ENCODE measurements at regions not wholly inside any gene's neighbourhood (a gene's known extent, or its start where the extent isn't known, plus 50 kb on each side); places are given as distances from the start of the nearest gene placed in this dataset.
"Not testable (repeated sequence)": the region's sequence is repeated elsewhere in the genome, so short reads cannot be mapped to it uniquely, and the experiment has no call there.

DNA sequence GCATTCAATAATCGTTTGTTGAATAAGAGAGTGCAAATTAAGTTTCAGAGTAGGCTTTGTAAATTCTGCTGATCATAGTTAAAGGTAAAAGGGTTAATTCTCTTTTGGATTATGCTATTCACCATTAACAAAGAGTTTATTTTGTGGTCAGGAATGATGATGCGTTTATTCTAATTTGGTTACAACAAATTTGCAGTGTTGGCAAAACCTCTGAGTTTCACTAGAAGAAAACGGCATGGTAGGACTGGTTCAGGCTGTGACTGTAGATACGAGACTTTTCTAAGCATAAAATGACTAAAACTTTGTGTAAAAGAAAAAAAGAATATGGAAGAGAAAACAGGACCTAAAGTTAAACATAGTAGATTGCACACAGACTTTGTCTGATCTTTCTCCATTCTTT, 234.7 kb downstream of the TLR4 start:
- DNase-seq (ENCODE audit: low read depth) = no peak

DNA sequence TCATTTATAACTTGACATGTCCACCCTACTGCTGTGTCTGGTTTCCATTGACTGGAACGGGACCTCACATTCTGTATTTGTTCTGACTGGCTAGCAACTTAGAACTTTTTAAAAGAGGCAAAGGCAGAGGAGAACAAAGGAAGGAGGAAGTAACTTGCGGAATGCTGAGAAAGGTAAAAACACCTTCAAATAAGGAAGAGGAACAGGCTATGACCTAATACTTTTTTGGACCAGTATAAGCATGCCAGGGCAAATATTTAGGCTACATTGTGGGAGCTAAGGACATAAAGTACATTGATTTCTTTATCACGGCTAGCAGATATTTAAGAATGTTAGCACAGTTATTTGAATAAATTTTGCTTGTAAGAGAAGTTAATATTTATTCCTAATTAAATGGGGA, 240.5 kb downstream of the TLR4 start:
- not testable (repeated sequence) for DNase-seq (ENCODE audit: low read depth)

DNA sequence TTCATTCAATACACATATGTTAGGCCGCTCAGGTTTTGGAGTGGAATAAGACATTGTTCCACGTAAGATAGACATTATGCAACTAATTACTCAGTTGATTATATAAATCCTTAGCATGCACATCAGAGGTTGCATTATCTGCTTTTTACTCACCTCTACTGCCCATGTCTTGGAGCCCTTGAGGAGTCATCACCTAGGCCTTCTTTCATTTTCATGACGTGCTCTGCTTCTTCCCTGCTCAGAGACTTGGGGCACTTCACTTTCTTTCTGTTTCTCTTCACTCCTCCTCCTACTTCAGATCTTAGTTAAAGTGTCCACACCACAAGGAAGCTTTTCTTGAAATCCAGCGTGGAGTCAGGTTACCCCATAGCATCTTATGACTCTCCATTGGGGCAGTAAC, 241.1 kb downstream of the TLR4 start:
- no peak for DNase-seq (ENCODE audit: low read depth)

DNA sequence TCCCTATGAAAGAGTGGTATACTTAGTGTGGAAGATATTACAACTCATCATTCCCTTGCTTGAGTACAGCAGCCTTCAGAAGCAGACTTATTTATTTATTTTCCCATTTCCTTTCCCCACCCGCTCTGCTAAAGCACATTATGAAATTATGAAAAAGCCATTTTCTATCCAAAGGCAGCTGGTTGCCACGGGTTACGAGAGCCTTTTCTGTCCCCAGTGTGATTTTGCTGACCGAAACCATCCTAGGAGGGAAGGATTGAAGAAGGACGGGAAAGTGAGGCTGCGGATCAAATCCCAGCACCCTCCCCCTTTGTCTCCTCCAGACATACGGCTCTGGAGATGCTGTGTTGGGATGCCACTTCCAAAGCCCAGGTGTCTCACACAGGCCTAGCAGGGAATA, 246.9 kb downstream of the TLR4 start:
- no peak for DNase-seq (ENCODE audit: low read depth)

DNA sequence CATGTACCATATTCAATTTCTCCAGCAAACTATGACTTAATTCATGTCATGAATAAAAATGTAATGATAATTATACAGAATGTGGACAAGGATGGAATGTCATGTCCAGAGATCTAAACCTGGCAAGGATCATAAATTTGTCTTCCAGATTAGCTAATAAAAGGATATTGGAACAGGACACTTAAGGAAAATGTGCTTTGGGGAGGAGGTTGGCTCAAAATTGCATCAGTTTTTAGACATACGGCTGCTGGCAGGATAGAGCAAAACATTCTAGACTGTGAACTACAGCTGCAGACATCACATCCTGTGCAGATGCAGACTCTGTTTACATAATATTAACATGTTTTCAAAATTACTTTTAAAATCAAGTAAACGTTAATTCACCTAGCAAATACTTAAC, 248.4 kb downstream of the TLR4 start:
- DNase-seq (ENCODE audit: low read depth) = no peak

DNA sequence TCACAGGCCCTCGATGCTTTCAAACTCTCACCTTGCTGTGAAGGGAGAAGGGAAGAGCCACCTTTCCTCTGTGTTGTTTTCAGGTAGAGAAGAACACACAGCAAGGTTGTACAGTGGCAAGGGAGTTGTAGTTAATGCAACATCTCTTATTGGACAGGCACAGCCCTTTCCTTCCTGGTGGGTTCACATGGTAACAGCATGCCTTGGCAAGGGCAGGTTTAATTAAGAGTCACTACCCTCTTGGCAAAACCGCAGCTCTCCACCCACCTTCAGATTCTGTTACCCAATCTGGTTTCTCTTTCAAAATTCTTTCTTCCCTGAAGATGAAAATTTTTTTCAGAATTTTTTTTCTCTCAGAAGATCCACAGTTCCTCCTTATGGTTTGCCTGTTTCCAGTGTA, 253.1 kb downstream of the TLR4 start:
- peak; percentile 33 for DNase-seq (ENCODE audit: low read depth)

DNA sequence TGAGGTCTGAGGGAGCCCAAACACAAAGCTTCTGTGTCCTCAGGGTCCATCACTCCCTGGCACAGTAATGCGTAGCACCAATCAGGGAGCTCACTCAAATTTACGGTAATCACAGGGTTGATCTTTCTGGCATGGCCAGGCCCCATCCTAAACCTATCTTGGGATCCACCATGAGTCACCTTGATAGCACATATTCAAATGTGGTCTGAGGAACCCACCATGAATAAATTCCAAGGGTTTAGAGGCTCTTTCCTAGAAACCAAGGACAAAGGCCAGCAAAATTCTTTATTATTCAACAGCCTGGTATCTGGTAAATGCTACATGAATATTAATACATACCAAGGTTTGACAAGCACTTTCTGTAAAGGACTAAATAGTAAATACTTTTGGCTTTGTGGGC, 254.5 kb downstream of the TLR4 start:
- DNase-seq (ENCODE audit: low read depth) = peak; percentile 11

DNA sequence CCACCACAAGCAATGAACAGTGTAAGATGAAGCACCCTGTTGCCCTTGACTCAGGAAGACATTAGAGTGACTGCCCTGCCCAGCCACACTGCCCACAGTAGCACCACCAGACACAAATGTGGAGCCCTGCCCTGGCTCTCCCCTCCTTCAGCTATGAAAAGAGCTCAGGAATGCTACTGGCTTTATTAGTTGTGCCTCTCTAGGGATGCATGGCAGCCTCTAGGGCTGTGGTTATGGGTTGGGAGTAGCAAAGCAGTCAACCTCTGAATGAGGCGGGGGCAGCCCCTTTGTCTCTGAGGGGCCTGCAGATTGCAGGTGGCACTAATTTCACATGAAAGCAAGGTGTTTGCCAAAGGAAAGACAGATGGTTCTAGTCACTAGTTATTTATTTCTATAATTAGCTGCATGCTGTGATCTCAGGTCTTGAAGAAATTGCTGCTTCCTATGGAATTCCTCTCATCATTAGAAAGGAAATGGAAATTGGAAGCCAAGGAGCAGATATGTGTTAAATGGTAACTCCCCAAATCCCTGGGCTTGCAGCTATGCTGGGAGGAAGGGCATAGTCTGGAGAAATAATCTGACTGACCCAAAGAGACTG, 259.4 kb downstream of the TLR4 start:
- no peak for DNase-seq (ENCODE audit: low read depth)

DNA sequence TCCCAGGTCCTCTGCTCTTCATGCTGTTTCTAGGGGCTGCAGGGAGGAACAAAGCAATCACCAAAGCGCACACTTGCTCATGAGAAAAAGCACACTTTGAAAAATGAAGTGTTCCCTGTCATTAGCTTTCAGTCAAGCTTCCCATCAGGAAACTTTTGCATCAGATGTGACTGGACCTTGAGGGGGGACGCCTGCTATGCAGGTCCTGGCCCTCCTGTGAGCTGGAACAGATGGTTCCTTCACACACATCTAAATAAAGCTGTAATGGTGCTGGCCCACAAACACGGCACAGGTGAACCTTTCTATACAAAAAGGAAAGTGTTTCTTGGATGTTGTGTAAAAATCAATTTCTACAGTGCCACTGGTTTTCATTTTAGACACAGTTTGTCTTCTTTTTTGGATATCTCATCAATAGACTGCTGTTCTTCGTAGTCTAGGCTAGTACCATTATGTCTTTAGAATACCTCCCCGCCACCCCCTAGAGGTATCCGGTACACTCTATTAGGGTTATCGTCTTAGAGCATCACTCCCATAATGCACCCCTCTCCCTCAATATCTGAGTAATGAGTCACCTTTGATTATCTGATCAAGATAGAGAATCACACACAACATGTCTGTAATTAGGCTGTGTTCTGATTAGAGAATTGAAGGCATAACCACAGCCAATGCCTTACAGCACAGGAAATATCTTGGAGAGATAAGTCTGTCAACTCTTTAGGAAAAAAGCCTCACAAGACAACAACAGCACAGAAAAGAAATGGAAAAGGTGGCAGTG, 266.3 kb downstream of the TLR4 start:
- DNase-seq (ENCODE audit: low read depth) = peak; percentile 15

DNA sequence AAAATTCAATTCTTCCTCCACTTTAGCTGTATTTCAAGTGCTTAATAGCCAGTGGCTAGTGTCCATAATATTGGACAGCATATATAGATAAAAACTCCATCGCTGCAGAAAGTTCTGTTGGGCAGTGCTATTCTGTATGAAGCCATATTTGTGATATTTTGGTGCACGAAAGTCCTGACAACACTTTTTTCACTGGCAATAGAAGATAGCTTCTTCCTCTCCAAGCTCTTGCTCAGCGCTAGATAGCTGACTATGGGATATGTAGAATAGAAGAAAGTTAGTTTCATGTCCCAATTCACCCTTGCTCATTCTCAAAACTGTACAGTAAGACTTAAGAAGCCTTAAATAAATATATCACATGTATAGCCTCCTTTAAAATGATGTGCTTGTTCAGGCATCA, 269.9 kb downstream of the TLR4 start:
- DNase-seq (ENCODE audit: low read depth) = no peak

DNA sequence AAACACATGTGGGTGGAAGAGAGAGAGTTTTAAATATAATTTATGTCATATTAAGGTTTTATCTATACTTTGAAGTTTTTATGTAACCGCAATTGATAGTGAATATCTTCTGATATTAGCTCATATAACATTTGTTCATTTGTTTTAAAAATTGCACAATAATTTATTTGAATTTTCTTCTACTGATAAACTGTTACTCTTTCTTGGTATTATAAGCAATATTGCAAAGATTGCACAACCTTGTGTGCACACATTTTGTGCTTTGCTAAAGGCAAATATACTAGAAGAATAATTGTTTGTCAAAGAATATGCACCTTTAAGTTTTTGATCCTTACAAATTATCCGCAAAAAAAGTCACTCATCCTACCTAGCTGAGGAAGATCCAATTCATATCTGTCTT, 275.7 kb downstream of the TLR4 start:
- DNase-seq (ENCODE audit: low read depth) = no peak

DNA sequence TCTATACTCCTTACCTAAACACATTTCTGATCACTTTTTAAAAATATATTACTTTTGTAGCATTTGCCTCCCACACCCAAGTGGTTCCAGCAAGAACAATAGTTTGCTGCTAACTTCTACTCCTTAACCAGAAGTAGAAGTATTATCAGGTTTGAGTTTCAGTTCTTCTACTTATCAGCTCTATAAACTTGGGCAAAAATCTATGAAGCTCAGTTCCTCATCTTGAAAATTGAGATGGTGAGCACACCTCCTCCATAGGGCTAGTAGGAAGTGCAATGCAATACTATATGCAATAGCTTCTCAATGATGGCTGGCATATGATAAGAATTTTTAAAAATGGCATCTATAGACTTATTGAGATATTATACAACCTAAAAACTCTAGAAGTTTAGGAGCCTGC, 283.7 kb downstream of the TLR4 start:
- no peak for DNase-seq (ENCODE audit: low read depth)

DNA sequence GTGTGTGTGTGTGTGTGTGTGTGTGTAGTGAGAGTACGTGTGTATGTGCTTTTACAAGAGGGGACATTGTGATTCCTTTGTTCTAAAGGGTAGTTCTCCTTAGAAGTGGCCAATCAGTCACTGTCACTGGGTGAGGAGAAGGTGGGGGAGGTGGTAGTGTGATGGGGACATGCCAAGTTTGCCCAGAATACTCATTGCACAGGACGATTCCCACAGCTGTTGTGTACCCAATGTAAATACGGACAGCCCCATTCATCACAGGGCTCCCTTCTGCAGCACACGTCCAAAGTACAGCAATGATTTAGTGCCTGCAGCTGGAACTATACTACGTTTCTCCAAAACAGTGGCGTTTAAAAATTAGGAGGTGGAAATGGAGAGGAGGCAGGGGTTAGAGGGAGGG, 287.8 kb downstream of the TLR4 start:
- no peak for DNase-seq (ENCODE audit: low read depth)

DNA sequence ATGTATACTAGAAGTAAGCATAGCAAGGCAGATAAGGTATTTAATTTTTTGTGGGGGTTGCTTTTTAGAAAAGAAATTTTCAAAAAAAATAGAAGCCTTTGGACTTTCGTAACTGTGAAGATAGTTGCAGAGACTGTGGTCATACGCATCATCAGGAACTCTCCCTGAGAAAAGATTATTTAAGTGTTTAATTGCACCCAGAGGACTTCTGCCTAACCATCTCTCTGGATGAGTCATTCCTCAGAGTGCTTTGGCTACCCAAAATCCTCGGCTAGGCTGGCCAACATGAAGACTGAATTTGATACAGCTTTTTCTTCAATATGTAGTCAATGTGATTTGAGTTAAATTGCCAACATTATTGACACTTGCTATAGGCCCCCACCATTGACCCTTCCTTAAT, 296.4 kb downstream of the TLR4 start:
- DNase-seq (ENCODE audit: low read depth) = peak; percentile 10

DNA sequence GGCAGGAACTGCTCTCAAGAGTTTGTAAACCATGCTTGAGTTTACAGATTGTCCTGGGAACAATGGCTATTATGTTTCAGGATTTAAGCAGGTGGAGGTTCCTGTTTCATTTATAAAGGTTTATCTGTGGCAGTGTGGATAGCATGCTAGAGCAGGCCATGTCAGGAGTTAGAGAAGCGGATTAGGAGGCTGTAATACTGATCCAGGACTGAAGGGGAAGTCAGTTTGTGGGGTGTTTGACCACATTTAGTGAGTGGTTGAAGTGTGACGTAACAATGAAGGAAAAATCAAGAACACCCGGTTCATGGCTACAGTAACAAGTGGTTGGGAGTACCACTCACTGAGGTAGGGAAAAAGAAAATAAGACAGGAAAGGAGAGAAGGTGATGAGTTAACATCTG, 299.0 kb downstream of the TLR4 start:
- no peak for DNase-seq (ENCODE audit: low read depth)

DNA sequence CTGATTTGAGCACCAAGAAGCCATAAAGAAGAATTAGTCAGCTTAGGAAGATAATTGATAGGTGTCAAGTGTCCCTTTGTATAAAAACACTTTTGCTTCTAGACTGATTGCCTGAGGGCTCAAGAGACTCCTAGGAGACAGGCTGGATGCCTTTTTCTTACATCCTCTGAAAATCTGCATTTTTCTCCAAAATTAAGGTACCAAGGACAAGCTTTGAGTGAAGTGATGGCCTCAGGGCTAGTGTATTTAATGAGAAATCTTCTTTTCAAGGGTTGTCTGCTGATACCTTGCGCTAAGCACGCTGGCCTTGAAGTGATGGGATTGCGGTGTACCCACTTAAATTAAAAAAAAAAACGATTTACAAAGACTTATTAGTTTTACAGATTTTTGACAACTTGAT, 304.0 kb downstream of the TLR4 start:
- no peak for DNase-seq (ENCODE audit: low read depth)

DNA sequence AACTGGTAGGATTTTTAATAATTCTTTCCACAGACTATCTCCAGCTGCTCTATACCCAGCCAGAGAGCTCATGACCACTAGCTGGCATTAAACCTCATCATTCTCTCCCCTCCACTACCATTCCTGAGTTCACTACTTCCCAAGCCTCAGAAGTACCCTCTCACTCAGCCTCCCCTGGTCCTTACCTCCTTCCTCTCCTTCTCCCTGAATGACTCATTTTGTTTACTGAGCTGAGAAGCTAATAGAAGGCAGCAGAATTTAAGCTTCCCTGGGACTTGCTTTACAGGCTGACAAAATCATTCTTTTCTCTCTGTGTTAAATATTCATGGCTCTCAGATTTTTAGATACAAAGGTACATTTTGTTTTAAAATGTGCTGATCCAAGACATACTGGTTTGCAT, 305.4 kb downstream of the TLR4 start:
- DNase-seq (ENCODE audit: low read depth) = peak; percentile 5

DNA sequence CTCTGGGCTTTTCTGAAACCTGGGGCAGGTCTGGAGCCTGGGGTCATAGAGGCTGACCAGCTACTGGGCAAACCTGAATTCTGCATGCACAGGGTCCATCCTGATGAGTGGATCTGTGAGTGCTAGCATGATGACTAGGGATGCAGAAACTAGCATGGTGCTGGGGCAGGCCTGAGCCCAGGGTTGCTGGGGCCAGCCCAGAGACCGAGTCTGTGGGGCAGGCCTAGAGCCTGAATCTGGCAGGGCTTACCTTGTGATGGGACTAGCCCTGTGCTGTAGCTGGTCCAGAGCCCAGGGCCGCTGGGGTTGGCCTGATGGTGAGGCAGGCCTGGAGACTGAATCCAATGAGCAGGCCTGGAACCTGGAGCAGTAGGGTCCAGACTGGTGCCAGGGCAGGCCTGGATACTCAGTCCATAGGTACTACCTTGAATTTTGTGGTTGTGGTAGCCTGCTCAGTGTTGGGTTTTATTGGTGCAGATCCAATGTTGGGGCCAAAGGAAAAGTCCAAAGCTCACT, 313.5 kb downstream of the TLR4 start:
- no peak for DNase-seq (ENCODE audit: low read depth)

DNA sequence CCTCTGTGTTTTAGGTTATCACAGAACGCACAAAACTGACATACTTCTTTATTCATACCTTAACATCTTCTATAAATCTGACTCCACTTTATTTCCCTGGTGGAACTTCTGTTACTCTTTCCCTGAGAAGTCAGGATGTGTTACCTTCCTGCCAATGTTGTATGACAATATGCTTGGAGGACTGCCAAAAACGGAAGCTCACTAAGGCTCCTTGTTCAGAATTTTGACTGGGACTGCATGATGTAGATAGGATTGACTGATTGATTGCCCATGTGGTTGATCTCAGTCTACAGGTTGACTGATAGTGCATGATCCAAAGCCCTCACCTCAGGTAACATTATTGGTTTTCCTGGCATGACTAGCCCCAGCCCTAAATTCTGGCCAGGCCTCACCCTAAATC, 319.4 kb downstream of the TLR4 start:
- DNase-seq (ENCODE audit: low read depth) = peak; percentile 7

DNA sequence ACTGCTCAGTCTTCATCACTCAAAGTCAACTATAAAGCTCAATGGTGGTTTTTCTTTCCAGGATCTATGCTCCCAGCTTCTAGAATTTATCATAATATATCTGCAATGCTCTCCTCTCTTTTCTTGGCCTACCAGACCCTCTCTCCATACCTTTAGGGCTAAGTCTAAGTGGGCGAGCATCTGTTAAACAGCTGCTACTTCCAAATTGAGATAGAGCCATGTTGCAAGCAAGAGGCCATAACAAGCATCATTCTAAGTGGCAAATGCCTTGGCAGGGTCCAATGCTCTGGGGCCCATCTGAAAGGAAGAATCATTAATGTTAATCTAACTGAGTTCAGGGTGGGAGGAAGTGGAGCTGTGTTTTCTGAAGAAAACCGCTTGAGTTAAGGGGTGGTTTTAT, 324.0 kb downstream of the TLR4 start:
- no peak for DNase-seq (ENCODE audit: low read depth)

DNA sequence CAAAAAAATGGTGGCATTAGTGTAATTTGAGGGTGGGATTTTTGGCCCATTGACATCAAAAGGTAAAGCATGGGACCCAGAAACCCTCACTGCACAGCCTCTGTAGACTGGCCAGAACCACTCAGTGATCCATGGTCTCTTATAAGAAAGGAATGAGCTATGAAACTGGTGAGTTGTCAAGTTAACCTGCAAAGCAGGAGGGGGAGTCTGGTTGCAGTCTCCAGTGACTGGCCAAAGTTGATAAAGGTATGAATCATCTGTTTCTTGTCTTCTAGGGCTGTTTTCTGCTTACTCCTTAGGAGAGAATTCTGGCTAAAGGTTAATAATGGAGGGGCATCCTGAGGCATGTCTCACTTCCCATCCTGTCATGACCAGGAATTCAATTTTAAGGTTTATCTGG, 325.2 kb downstream of the TLR4 start:
- no peak for DNase-seq (ENCODE audit: low read depth)

DNA sequence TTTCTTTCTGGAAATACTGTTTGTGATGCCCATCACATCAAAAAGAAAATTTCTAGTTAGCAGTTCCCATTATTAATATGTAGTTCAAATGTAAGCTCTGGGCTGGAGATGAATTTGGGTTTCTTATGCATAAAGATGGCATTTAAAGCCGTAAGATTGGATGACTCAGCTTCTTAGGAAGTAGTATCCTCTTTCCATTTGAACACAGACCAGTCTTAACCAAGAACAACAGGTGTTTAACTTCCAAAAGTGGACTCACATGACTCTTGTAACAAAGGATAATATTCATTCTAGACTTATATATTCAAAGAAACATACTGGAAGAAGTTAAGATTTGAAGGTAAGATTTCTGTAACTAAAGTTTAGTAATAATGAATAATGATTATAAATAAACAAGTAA, 330.5 kb downstream of the TLR4 start:
- no peak for DNase-seq (ENCODE audit: low read depth)

DNA sequence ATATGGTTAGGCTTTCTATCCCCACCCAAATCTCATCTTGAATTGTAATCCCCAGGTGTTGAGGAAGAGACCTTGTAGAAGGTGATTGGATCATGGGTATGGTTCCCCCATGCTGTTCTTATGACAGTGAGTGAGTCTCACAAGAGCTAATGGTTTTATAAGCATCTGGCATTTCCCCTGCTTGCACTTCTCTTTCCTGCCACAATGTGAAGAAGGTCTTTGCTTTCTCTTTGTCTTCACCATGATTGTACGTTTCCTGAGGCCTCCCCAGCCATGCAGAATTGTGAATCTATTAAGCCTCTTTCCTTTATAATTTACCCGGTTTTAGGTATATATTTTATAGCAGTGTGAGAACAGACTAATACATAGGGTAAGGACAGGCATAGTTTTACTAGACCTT, 334.5 kb downstream of the TLR4 start:
- no peak for DNase-seq (ENCODE audit: low read depth)

DNA sequence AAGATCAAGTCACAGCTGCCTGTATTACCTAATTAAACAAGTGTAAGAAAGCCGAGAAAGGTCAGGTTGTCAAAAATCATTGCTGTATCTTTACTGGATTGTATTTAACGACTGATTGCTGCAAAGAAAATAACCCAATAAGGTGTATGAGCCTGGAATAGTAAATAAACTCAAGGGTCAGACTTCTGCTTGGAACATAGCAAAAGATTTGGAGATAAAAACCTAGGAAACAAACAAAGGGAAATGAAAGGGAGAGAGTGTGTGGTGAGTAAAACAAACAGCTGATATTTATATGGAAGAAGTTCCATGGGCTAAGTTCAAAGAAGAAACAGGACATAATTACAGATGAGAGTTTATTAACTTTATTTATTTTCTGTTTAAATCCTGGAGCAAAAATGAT, 354.0 kb downstream of the TLR4 start:
- no peak for DNase-seq (ENCODE audit: low read depth)

Measured in M059J (cell line).